H1 (cell line): ENCODE measurements at regions not wholly inside any gene's neighbourhood (a gene's known extent, or its start where the extent isn't known, plus 50 kb on each side); places are given as distances from the start of the nearest gene placed in this dataset.

ENCODE experiments used
- CTCF ChIA-PET: fragments of 300-600 bp; sonication (Branson Sonifier 250); formaldehyde crosslinking; loops from one replicate; lab custom pipeline; 2021; ENCODE audit not compliant: partially characterized antibody; lab: Charles Lee
- POLR2A ChIA-PET: fragments of 300-600 bp; sonication (Branson Sonifier 250); formaldehyde crosslinking; loops from one replicate; lab custom pipeline; 2021; ENCODE audit warnings: inconsistent platforms; ENCODE audit not compliant: partially characterized antibody; lab: Charles Lee
- DNase-seq, 2 experiments: peaks; one replicate each; pipeline versions ENCODE4 v3.0.0 to v3.0.0-alpha.2; 2010 to 2022; ENCODE audit warnings: low spot score in 2 of 2, low read depth in 1 of 2, mixed read lengths in 1 of 2
- FAIRE-seq: peaks from 2 replicates; lab custom pipeline; 2011; peaks lifted over from hg19 to GRCh38; lab: Jason Lieb, UNC
- H2AFZ ChIP-seq: 2 replicates; pipeline ENCODE4 v1.8.1; 2012; ENCODE audit warnings: low read length, inconsistent platforms
- H2AK5ac ChIP-seq: 2 replicates; pipeline ENCODE4 v1.6.1; 2013; ENCODE audit warnings: low read depth, low read length
- H2BK120ac ChIP-seq: replicated peaks from 2 replicates; pipeline ENCODE3; 2013; ENCODE audit warnings: low read depth, low read length, inconsistent platforms
- H2BK12ac ChIP-seq: 2 replicates; pipeline ENCODE4 v1.6.1; 2013; ENCODE audit warnings: low read depth, low read length
- H2BK15ac ChIP-seq: 2 replicates; pipeline ENCODE4 v1.6.1; 2013; ENCODE audit warnings: low read length
- H2BK20ac ChIP-seq: 2 replicates; pipeline ENCODE4 v1.6.1; 2013; ENCODE audit warnings: low read length
- H2BK5ac ChIP-seq: 2 replicates; pipeline ENCODE4 v1.6.1; 2013; ENCODE audit warnings: low read depth, low read length
- H3K14ac ChIP-seq: 2 replicates; pipeline ENCODE4 v1.6.1; 2013; ENCODE audit warnings: inconsistent platforms; ENCODE audit not compliant: insufficient read length
- H3K18ac ChIP-seq: 2 replicates; pipeline ENCODE4 v1.6.1; 2013; ENCODE audit warnings: low read length; ENCODE audit errors: extremely low read depth
- H3K23ac ChIP-seq: 2 replicates; pipeline ENCODE4 v1.6.1; 2013; ENCODE audit warnings: inconsistent platforms; ENCODE audit not compliant: insufficient read length
- H3K23me2 ChIP-seq: 2 replicates; pipeline ENCODE4 v1.6.1; 2013; ENCODE audit warnings: low read depth, low read length
- H3K27ac ChIP-seq: 2 replicates; pipeline ENCODE4 v1.6.1; 2011; ENCODE audit warnings: low read depth, low read length, inconsistent platforms
- H3K27me3 ChIP-seq, 4 experiments: replicated peaks in 1 of 4; 1 replicate in 1 of 4; 2 replicates in 3 of 4; pipeline versions ENCODE4 v1.6.1 to v1.8.1; 2011 to 2013; ENCODE audit warnings: low read length in 3 of 4, mild to moderate bottlenecking in 3 of 4, inconsistent platforms in 2 of 4, mixed read lengths in 2 of 4, moderate library complexity in 1 of 4; ENCODE audit not compliant: control insufficient read depth in 3 of 4, insufficient read depth in 3 of 4; ENCODE audit errors: extremely low read depth in 1 of 4
- H3K36me3 ChIP-seq, 4 experiments: 2 replicates each; pipeline versions ENCODE4 v1.6.1 to v1.8.1; 2011 to 2013; ENCODE audit warnings: mild to moderate bottlenecking in 4 of 4, low read length in 3 of 4, moderate library complexity in 2 of 4, control low read depth in 1 of 4, inconsistent platforms in 1 of 4; ENCODE audit not compliant: insufficient read depth in 4 of 4, control insufficient read depth in 2 of 4
- H3K4ac ChIP-seq: replicated peaks from 2 replicates; pipeline ENCODE3; 2013; ENCODE audit warnings: low read length, low read depth, mixed read lengths, inconsistent platforms; ENCODE audit not compliant: insufficient read length
- H3K4me1 ChIP-seq, 4 experiments: replicated peaks in 1 of 4; 1 replicate in 1 of 4; 2 replicates in 3 of 4; pipeline versions ENCODE4 v1.6.1 to v1.8.1; 2011 to 2013; ENCODE audit warnings: low read length in 3 of 4, inconsistent platforms in 2 of 4, mixed read lengths in 1 of 4; ENCODE audit not compliant: insufficient read depth in 4 of 4, control insufficient read depth in 3 of 4
- H3K4me2 ChIP-seq, 2 experiments: 2 replicates each; pipeline versions ENCODE4 v1.6.1 to v1.8.1; 2011 to 2013; ENCODE audit warnings: low read depth in 2 of 2, low read length in 2 of 2, control low read depth in 1 of 2, inconsistent platforms in 1 of 2, mild to moderate bottlenecking in 1 of 2; ENCODE audit not compliant: insufficient read depth in 1 of 2
- H3K4me3 ChIP-seq, 4 experiments: fragments of 200-600, 300-600 bp in 1 of 4; sonication (generic), shearing (Covaris generic), sonication (Bioruptor Twin) in 1 of 4; 2 replicates each; pipeline versions ENCODE4 v1.5.1 to v1.8.1; 2011 to 2016; ENCODE audit warnings: low read length in 4 of 4, low read depth in 3 of 4, control low read depth in 2 of 4, inconsistent platforms in 2 of 4, mild to moderate bottlenecking in 2 of 4, mixed read lengths in 1 of 4, moderate library complexity in 1 of 4; ENCODE audit not compliant: insufficient read depth in 2 of 4; ENCODE audit errors: extremely low read depth in 1 of 4
- H3K56ac ChIP-seq: replicated peaks from 2 replicates; pipeline ENCODE3; 2013; ENCODE audit warnings: low read depth, mild to moderate bottlenecking, mixed read lengths, low read length, inconsistent platforms; ENCODE audit not compliant: insufficient read length
- H3K79me1 ChIP-seq: 2 replicates; pipeline ENCODE4 v1.6.1; 2013; ENCODE audit warnings: low read depth, low read length, control low read depth
- H3K79me2 ChIP-seq, 2 experiments: 2 replicates each; pipeline versions ENCODE4 v1.6.1 to v1.8.1; 2012 to 2013; ENCODE audit warnings: low read length in 2 of 2, mild to moderate bottlenecking in 2 of 2, inconsistent platforms in 1 of 2; ENCODE audit not compliant: insufficient read depth in 2 of 2, control insufficient read depth in 1 of 2
- H3K9ac ChIP-seq, 4 experiments: replicated peaks in 1 of 4; 1 replicate in 1 of 4; 2 replicates in 3 of 4; pipeline versions ENCODE4 v1.6.1 to v1.8.1; 2011 to 2013; ENCODE audit warnings: low read depth in 3 of 4, low read length in 3 of 4, control low read depth in 2 of 4, mild to moderate bottlenecking in 2 of 4, moderate library complexity in 2 of 4, inconsistent platforms in 1 of 4; ENCODE audit errors: extremely low read depth in 1 of 4
- H3K9me3 ChIP-seq, 2 experiments: 2 replicates each; pipeline versions ENCODE4 v1.6.1 to v1.8.1; 2012 to 2013; ENCODE audit warnings: mild to moderate bottlenecking in 2 of 2, moderate library complexity in 2 of 2, control low read depth in 1 of 2, inconsistent platforms in 1 of 2, low read depth in 1 of 2, low read length in 1 of 2, mixed read lengths in 1 of 2; ENCODE audit not compliant: insufficient read depth in 2 of 2
- H4K20me1 ChIP-seq, 2 experiments: replicated peaks in 1 of 2; 2 replicates each; pipeline versions ENCODE3 to v1.8.1; 2011 to 2013; ENCODE audit warnings: inconsistent platforms in 2 of 2, low read length in 2 of 2, mild to moderate bottlenecking in 1 of 2; ENCODE audit not compliant: insufficient read depth in 2 of 2, control insufficient read depth in 1 of 2
- H4K5ac ChIP-seq: 2 replicates; pipeline ENCODE4 v1.6.1; 2013; ENCODE audit warnings: low read length, low read depth, mixed read lengths, inconsistent platforms; ENCODE audit not compliant: insufficient read length
- H4K8ac ChIP-seq: 2 replicates; pipeline ENCODE4 v1.8.0; 2013; ENCODE audit warnings: mild to moderate bottlenecking, moderate library complexity, low read length, inconsistent platforms; ENCODE audit not compliant: insufficient read depth; ENCODE audit errors: extremely low read depth
- H4K91ac ChIP-seq: replicated peaks from 2 replicates; pipeline ENCODE3; 2013; ENCODE audit warnings: low read length, mixed read lengths, inconsistent platforms; ENCODE audit not compliant: insufficient read length
- GABPA ChIP-seq: IDR thresholded peaks from 2 replicates; pipeline ENCODE4 v1.6.1; 2011; ENCODE audit warnings: mild to moderate bottlenecking, low read length, moderate library complexity, borderline replicate concordance; ENCODE audit not compliant: insufficient read depth
- SUZ12 ChIP-seq: fragments of 200-600 bp; sonication (generic); IDR thresholded peaks from 2 replicates; pipeline ENCODE4 v1.6.1; 2012; ENCODE audit warnings: mild to moderate bottlenecking, inconsistent platforms, low read length, moderate library complexity, mixed read lengths
- WGBS, 2 experiments: shearing (Covaris generic) in 1 of 2; methylation state at CpG; one replicate each; pipeline versions ENCODE4 v1.1.6 to v1.1.7; 2013 to 2015; ENCODE audit warnings: low lambda C conversion rate in 2 of 2, mixed read lengths in 2 of 2, inconsistent platforms in 1 of 2, low coverage in 1 of 2, missing lambda C conversion rate in 1 of 2; ENCODE audit not compliant: insufficient replicate concordance in 2 of 2, insufficient coverage in 1 of 2, insufficient read length in 1 of 2; ENCODE audit errors: extremely low coverage in 1 of 2, missing lambda C conversion rate in 1 of 2; 5-methylcytosine and 5-hydroxymethylcytosine counted together

GRCh38 chr10:43024942-43025700 lies 51.7 kb upstream of the RET start:
- Histone ChIP-seq H2BK5ac (peak overlapping the region; percentile 37; the same call in 1 of the 2 replicates), H3K27me3 (peaks cover 0 to 26% (median 18%) of the 10 kb centered on the region in 4 experiments; a peak in 6 of 7 replicates), H4K91ac (peak overlapping the region; percentile 76), H3K23ac (no peak overlapping the region), H3K9me3 (no peaks in the 10 kb centered on the region), H3K79me1 (no peaks in the 10 kb centered on the region), H3K23me2 (peaks cover 4% of the 10 kb centered on the region; the same call in 1 of the 2 replicates), H3K4me2 (no peak overlapping the region; a peak in 1 of 4 replicates), H3K4me3 (no peak overlapping the region; a peak in 1 of 8 replicates), H2BK120ac (peak overlapping the region; percentile 28), H3K79me2 (no peaks in the 10 kb centered on the region), H2BK15ac (peak overlapping the region; percentile 93; the same call in 1 of the 2 replicates), H4K20me1 (no peaks in the 10 kb centered on the region), H3K9ac (no peak overlapping the region), H3K18ac (no peak overlapping the region), H2BK12ac (peak overlapping the region; percentile 96; the same call in 1 of the 2 replicates), H4K5ac (no peak overlapping the region), H4K8ac (no peak overlapping the region), H3K56ac (no peak overlapping the region), H2AFZ (no peak overlapping the region), H3K14ac (no peak overlapping the region), H3K4me1 (peaks cover 10 to 23% (median 18%) of the 10 kb centered on the region in 4 experiments), H3K27ac (no peak overlapping the region), H3K36me3 (no peaks in the 10 kb centered on the region), H3K4ac (no peak overlapping the region), H2BK20ac (0 out of 2 replicates have a peak overlapping the region, but pooled peaks have one; percentile 66), H2AK5ac (no peak overlapping the region)
- no peak for FAIRE-seq
- POLR2A ChIA-PET: interaction anchor here (0.6 to 1.3 kb wide), 2 partner anchors 12 to 20 kb away, joined by 3 read pairs; no protein-coding TSS in a partner anchor
- TF ChIP-seq SUZ12 (0 out of 2 replicates have a peak, but pooled peaks have one; percentile 1), GABPA (no peak)
- WGBS, 2 experiments: 92% methylated on average over 9 of the region's 11 CpGs; no CpG with 5 or more reads in 1 of the 2 experiments
- CTCF ChIA-PET: interaction anchor here (1.0 to 2.3 kb wide), 6 partner anchors 16 to 159 kb away, joined by 3 to 6 read pairs (median 4); no protein-coding TSS in a partner anchor
- DNase-seq: peak in 1 of 2 experiments; percentile 35
